ENCODE measurements at regions not wholly inside any gene's neighbourhood (a gene's known extent, or its start where the extent isn't known, plus 50 kb on each side); places are given as distances from the start of the nearest gene placed in this dataset.

- DNase-seq (ENCODE audit: low read depth, low spot score): no peak
- no peak overlapping the region for H3K4me3 ChIP-seq (ENCODE audit: low read depth, low read length)
- in situ Hi-C loops (cut with HindIII; ENCODE audit: low sequenced_read_pairs): no loop called here
- TF ChIP-seq CTCF (IDR thresholded peaks at IDR 0.05; ENCODE audit: low read depth, low read length): no peak
These were observed 102.7 kb upstream of the ZNF827 start for GRCh38 chr4:146041139-146042004.

- no peak for TF ChIP-seq CTCF (IDR thresholded peaks at IDR 0.05; ENCODE audit: low read depth, low read length)
- in situ Hi-C loops (cut with HindIII; ENCODE audit: low sequenced_read_pairs): no loop called here
- no peak for DNase-seq (ENCODE audit: low read depth, low spot score)
- H3K4me3 ChIP-seq (ENCODE audit: low read depth, low read length): no peak overlapping the region
These were observed 102.0 kb upstream of the ZNF827 start for GRCh38 chr4:146040623-146041022.

GRCh38 chr4:146033149-146033548 lies 94.5 kb upstream of the ZNF827 start:
- no peak for TF ChIP-seq CTCF (IDR thresholded peaks at IDR 0.05; ENCODE audit: low read depth, low read length)
- in situ Hi-C loops (cut with HindIII; ENCODE audit: low sequenced_read_pairs): no loop called here
- no peak overlapping the region for H3K4me3 ChIP-seq (ENCODE audit: low read depth, low read length)
- DNase-seq (ENCODE audit: low read depth, low spot score): no peak

- TF ChIP-seq CTCF (IDR thresholded peaks at IDR 0.05; ENCODE audit: low read depth, low read length): no peak
- DNase-seq (ENCODE audit: low read depth, low spot score): no peak
- in situ Hi-C loops (cut with HindIII; ENCODE audit: low sequenced_read_pairs): no loop called here
- no peak overlapping the region for H3K4me3 ChIP-seq (ENCODE audit: low read depth, low read length)
These were observed 93.7 kb upstream of the ZNF827 start for GRCh38 chr4:146032234-146032860.

GRCh38 chr4:146029939-146030710 lies 91.5 kb upstream of the ZNF827 start:
- in situ Hi-C loops (cut with HindIII; ENCODE audit: low sequenced_read_pairs): no loop called here
- DNase-seq (ENCODE audit: low read depth, low spot score): no peak
- H3K4me3 ChIP-seq (ENCODE audit: low read depth, low read length): no peak overlapping the region
- TF ChIP-seq CTCF (IDR thresholded peaks at IDR 0.05; ENCODE audit: low read depth, low read length): no peak

- in situ Hi-C loops (cut with HindIII; ENCODE audit: low sequenced_read_pairs): no loop called here
- peak; percentile 3 for TF ChIP-seq CTCF (IDR thresholded peaks at IDR 0.05; ENCODE audit: low read depth, low read length)
- peak; percentile 12 for DNase-seq (ENCODE audit: low read depth, low spot score)
- H3K4me3 ChIP-seq (ENCODE audit: low read depth, low read length): no peak overlapping the region
These were observed 90.5 kb upstream of the ZNF827 start for GRCh38 chr4:146029147-146029546.

Data from astrocyte of the spinal cord (primary cell).